NCI-H1436 (cell line): ENCODE measurements at regions not wholly inside any gene's neighbourhood (a gene's known extent, or its start where the extent isn't known, plus 50 kb on each side); places are given as distances from the start of the nearest gene placed in this dataset.

Experiments
- DNase-seq: peaks from one replicate; lab custom pipeline; 2025; lab: John Stamatoyannopoulos, UW

- DNase-seq: no peak
Observed at GRCh38 chr11:33615751-33616150, 84.9 kb downstream of the C11orf91 start.

- no peak for DNase-seq
Observed at GRCh38 chr11:33613404-33613803, 87.2 kb downstream of the C11orf91 start.

GRCh38 chr11:33610903-33611302, 89.7 kb downstream of the C11orf91 start:
- DNase-seq: no peak

GRCh38 chr11:33608386-33608785, 92.2 kb downstream of the C11orf91 start:
- DNase-seq: no peak

- no peak for DNase-seq
Observed at GRCh38 chr11:33606762-33607161, 93.9 kb downstream of the C11orf91 start.

- DNase-seq: no peak
Observed at GRCh38 chr11:33605703-33606102, 94.9 kb downstream of the C11orf91 start.

GRCh38 chr11:33598426-33599069, 102.1 kb downstream of the C11orf91 start:
- DNase-seq: peak; percentile 75

- DNase-seq: no peak
Observed at GRCh38 chr11:33594188-33594587, 106.4 kb downstream of the C11orf91 start.

GRCh38 chr11:33590441-33590840, 110.2 kb downstream of the C11orf91 start:
- DNase-seq: no peak

- no peak for DNase-seq
Observed at GRCh38 chr11:33588056-33588455, 112.6 kb downstream of the C11orf91 start.

GRCh38 chr11:33585586-33586209, 114.9 kb downstream of the C11orf91 start:
- DNase-seq: no peak

GRCh38 chr11:33582636-33583325, 117.8 kb downstream of the C11orf91 start:
- no peak for DNase-seq

GRCh38 chr11:33579101-33579500, 121.5 kb downstream of the C11orf91 start:
- DNase-seq: no peak

- DNase-seq: no peak
Observed at GRCh38 chr11:33577204-33577603, 123.4 kb downstream of the C11orf91 start.

- no peak for DNase-seq
Observed at GRCh38 chr11:33575311-33575710, 125.3 kb downstream of the C11orf91 start.

GRCh38 chr11:33574331-33574730, 126.3 kb downstream of the C11orf91 start:
- no peak for DNase-seq

GRCh38 chr11:33569333-33569732, 131.3 kb downstream of the C11orf91 start:
- no peak for DNase-seq

GRCh38 chr11:33567004-33567403, 133.6 kb downstream of the C11orf91 start:
- DNase-seq: no peak

GRCh38 chr11:33564856-33565453, 135.7 kb downstream of the C11orf91 start:
- no peak for DNase-seq

GRCh38 chr11:33560729-33561128, 139.9 kb downstream of the C11orf91 start:
- no peak for DNase-seq

- DNase-seq: no peak
Observed at GRCh38 chr11:33559567-33559966, 141.1 kb downstream of the C11orf91 start.

GRCh38 chr11:33558097-33558496, 142.5 kb downstream of the C11orf91 start:
- DNase-seq: no peak

- DNase-seq: no peak
Observed at GRCh38 chr11:33557201-33557600, 143.4 kb downstream of the C11orf91 start.
